ENCODE measurements at regions not wholly inside any gene's neighbourhood (a gene's known extent, or its start where the extent isn't known, plus 50 kb on each side); places are given as distances from the start of the nearest gene placed in this dataset.

DNA sequence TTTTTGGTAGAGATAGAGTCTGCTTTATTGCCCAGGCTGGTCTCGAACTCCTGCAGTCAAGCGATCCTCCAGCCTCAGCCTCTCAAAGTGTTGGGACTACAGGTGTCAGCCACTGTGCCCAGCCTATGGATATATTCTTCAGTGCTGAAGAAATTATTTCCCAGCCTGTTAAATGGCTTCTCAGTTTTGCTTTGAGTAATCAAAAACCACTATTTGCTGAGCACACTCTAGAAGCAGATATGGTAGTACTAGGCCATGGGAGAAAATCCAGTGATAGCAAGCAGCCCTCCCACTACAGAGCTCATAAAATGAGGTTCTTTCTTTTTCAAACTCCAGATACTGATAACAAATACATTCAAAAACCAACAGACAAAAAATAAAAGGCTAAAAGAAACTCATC lies 80.6 kb upstream of the CLDN10 start:
- H3K27me3 ChIP-seq (ENCODE audit: insufficient read depth, low read length), result peaks cover 3% of the 10 kb centered on the region
- no peaks in the 10 kb centered on the region for H3K36me3 ChIP-seq (ENCODE audit: insufficient read depth, low read length)
- no peak overlapping the region for H2AFZ ChIP-seq (ENCODE audit: low read depth, low read length)
- H3K4me1 ChIP-seq (ENCODE audit: insufficient read depth, low read length), result no peaks in the 10 kb centered on the region
- no peak overlapping the region for H3K4me3 ChIP-seq (ENCODE audit: low read length)
- no peaks in the 10 kb centered on the region for H3K9me3 ChIP-seq (ENCODE audit: low read length)

DNA sequence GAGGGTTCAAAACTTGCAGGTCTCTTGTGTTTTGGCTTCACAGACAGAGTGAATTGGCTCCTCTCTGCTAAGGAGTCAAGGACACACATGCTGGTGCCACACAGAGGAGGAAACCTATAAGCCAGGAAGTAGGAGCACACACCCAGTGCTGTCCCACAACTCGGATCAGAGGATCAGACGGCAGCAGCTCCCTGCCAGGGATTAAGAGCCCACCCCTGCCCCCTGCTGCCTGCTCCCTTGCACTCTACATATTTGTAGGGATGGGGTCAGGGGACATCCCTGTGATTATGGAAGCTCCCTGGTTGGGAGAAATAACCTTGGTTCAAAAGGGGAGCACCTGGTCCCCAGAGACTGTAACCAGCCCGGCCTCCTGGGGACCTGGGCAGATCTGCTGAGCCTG lies 77.5 kb upstream of the CLDN10 start:
- Histone ChIP-seq H3K4me1 (ENCODE audit: insufficient read depth, low read length) (no peaks in the 10 kb centered on the region), H3K4me3 (ENCODE audit: low read length) (no peak overlapping the region), H2AFZ (ENCODE audit: low read depth, low read length) (no peak overlapping the region), H3K27me3 (ENCODE audit: insufficient read depth, low read length) (peaks cover 3% of the 10 kb centered on the region), H3K9me3 (ENCODE audit: low read length) (no peaks in the 10 kb centered on the region), H3K36me3 (ENCODE audit: insufficient read depth, low read length) (no peaks in the 10 kb centered on the region)

DNA sequence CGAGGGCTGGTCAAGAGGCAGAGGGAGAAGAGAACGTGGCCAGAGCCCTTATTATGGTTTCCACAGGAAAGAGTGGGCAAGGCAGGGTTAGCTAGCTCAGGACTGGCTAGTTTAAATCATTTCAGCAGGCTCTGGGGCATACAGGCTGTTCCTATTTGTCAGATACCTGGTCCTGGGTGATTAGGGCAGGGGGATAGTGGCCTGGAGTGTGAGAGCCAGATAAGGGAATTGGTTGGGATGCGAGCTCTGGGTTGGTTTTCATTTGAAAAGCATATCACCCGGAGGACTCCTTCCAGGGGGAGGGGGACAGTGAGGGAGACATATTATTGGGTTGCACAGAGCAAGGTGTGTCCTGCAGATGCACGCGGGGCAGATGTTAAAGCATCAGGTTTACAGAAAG lies 75.3 kb upstream of the CLDN10 start:
- H2AFZ ChIP-seq (ENCODE audit: low read depth, low read length), result no peak overlapping the region

DNA sequence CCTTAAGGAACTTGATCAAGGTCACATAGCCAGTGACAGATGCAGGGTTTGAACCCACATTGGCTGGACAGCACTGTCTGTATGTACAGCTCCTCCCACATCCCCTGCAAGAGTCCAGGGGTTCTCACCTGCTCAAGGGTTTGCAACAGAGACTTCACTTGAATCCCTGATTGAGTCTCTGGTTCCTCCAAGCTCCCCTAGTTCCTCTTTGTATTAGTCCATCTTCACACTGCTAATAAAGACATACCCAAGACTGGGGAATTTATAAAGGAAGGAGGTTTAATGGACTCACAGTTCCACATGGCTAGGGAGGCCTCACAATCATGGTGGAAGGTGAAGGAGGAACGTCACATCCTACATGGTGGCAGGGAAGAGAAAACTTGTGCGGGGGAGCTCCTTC lies 72.8 kb upstream of the CLDN10 start:
- H3K4me3 ChIP-seq (ENCODE audit: low read length), result no peak overlapping the region
- H2AFZ ChIP-seq (ENCODE audit: low read depth, low read length), result no peak overlapping the region
- H3K27me3 ChIP-seq (ENCODE audit: insufficient read depth, low read length), result no peaks in the 10 kb centered on the region
- H3K36me3 ChIP-seq (ENCODE audit: insufficient read depth, low read length), result no peaks in the 10 kb centered on the region
- H3K4me1 ChIP-seq (ENCODE audit: insufficient read depth, low read length), result no peaks in the 10 kb centered on the region
- no peaks in the 10 kb centered on the region for H3K9me3 ChIP-seq (ENCODE audit: low read length)

More for the DNA sequence above, 75.3 kb upstream of the CLDN10 start:
- Histone ChIP-seq H3K4me3 (ENCODE audit: low read length) (no peak overlapping the region), H3K36me3 (ENCODE audit: insufficient read depth, low read length) (no peaks in the 10 kb centered on the region), H3K4me1 (ENCODE audit: insufficient read depth, low read length) (no peaks in the 10 kb centered on the region), H3K27me3 (ENCODE audit: insufficient read depth, low read length) (peaks cover 3% of the 10 kb centered on the region), H3K9me3 (ENCODE audit: low read length) (no peaks in the 10 kb centered on the region)

DNA sequence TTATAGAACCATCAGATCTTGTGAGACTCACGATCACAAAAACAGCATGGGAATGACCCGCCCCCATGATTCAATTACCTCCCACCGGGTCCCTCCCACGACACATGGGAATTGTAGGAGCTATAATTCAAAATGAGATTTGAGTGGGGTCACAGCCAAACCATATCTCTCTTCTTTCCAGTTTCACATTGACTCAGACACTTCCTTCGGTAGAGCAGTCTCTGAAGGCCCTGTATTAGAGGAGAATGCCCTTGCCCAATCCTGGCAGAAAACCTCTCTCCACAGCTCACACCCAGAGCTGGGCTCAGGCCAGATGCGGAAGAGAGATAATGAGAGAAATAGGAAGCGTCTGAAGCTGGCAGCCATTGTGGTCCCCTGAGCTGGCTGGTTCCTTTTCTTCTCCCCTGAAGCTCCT lies 72.4 kb upstream of the CLDN10 start:
- Histone ChIP-seq H3K4me3 (ENCODE audit: low read length) (no peak overlapping the region), H3K4me1 (ENCODE audit: insufficient read depth, low read length) (no peaks in the 10 kb centered on the region), H2AFZ (ENCODE audit: low read depth, low read length) (no peak overlapping the region), H3K9me3 (ENCODE audit: low read length) (no peaks in the 10 kb centered on the region), H3K27me3 (ENCODE audit: insufficient read depth, low read length) (no peaks in the 10 kb centered on the region), H3K36me3 (ENCODE audit: insufficient read depth, low read length) (no peaks in the 10 kb centered on the region)

DNA sequence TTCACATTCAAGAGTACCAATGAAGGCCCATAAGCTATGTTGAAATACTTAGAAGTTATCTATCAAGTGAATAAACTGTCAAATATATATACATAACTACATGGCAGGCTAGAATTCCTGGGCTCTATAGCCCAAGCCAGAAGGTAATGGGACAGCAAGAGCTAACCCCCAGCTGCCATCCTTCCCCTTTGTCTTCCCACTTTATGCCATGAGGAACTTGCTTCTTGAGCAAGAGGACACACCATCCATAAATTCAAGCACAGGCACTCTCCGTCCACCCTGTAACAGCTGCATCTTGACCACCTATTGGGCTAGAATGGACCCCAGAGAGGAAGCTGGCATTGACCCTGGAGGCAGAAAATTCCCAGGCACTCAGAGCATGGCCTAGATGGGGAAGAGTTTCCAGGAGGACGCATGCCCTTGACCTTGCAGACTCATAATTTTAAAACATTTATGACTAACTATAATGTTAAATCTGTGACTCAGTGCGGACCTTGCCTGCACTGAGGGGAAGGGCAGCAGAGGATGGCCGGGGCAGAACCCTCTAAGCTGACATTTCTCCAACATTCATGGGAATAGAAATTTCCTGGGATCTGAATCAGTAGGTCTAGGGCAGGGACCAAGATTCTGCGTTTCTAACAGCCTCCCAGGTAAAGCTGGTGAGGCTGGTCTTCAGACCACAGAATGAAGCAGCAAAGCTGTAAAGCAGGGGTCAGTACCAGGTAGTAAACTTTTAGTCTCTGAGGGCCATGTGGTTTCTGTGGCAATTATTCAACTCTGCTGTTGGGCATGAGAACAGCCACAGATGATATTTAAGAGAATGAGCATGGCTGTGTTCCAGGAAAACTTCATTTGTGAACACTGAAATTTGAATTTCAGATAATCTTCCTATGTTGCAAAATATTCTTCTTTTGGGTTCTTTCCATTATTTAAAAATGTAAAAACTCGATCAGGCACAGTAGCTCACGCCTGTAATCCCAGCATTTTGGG lies 71.4 kb upstream of the CLDN10 start:
- H2AFZ ChIP-seq (ENCODE audit: low read depth, low read length), result no peak overlapping the region
- H3K27me3 ChIP-seq (ENCODE audit: insufficient read depth, low read length), result no peaks in the 10 kb centered on the region
- H3K4me3 ChIP-seq (ENCODE audit: low read length), result no peak overlapping the region
- no peaks in the 10 kb centered on the region for H3K36me3 ChIP-seq (ENCODE audit: insufficient read depth, low read length)
- no peaks in the 10 kb centered on the region for H3K4me1 ChIP-seq (ENCODE audit: insufficient read depth, low read length)
- H3K9me3 ChIP-seq (ENCODE audit: low read length), result no peaks in the 10 kb centered on the region

DNA sequence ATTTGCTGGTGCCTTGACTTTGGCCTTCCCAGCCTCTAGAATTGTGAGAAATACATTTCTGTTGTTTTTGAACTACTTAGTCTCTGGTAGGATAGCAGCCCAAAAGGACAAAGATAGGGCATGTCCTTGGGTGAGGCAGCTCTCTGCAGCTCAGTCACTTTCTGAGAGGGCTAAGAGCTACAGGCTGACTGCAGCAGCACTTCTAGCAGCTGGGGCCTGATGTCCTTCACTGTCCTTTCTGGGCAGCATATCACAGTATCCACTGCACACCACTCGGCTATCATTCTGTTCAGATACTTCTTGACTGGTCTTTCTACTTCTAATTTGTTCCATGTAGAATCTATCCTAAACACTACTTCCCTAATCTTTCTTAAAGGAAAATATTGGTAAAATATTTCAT lies 68.5 kb upstream of the CLDN10 start:
- H2AFZ ChIP-seq (ENCODE audit: low read depth, low read length), result no peak overlapping the region
- no peak overlapping the region for H3K4me3 ChIP-seq (ENCODE audit: low read length)
- no peaks in the 10 kb centered on the region for H3K4me1 ChIP-seq (ENCODE audit: insufficient read depth, low read length)
- H3K36me3 ChIP-seq (ENCODE audit: insufficient read depth, low read length), result no peaks in the 10 kb centered on the region
- no peaks in the 10 kb centered on the region for H3K27me3 ChIP-seq (ENCODE audit: insufficient read depth, low read length)
- H3K9me3 ChIP-seq (ENCODE audit: low read length), result no peaks in the 10 kb centered on the region

DNA sequence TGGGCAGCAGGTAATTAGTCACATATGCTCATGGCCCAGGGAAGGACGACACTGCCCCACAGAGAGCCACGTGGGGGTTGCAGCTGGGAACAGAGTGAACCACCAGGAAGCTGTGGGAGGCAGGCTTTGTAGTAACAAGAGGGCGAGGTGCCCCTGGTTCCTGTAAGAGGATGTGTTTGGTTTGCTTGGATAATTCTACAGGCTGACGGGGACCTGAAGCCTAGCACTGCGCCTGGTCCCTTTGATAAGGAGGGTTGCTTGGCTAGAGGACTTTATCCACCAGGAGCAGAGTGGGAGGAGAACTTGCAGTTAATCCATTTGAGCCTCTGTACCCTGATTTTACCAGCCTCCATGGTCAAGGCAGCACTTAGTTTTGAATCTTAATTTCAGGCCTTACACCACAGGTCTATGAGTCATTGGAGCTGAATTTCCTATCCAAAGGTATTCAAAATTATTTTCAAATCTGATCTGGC lies 67.4 kb upstream of the CLDN10 start:
- no peaks in the 10 kb centered on the region for H3K4me1 ChIP-seq (ENCODE audit: insufficient read depth, low read length)
- no peaks in the 10 kb centered on the region for H3K36me3 ChIP-seq (ENCODE audit: insufficient read depth, low read length)
- no peak overlapping the region for H3K4me3 ChIP-seq (ENCODE audit: low read length)
- H3K27me3 ChIP-seq (ENCODE audit: insufficient read depth, low read length), result no peaks in the 10 kb centered on the region
- H3K9me3 ChIP-seq (ENCODE audit: low read length), result no peaks in the 10 kb centered on the region
- H2AFZ ChIP-seq (ENCODE audit: low read depth, low read length), result no peak overlapping the region

DNA sequence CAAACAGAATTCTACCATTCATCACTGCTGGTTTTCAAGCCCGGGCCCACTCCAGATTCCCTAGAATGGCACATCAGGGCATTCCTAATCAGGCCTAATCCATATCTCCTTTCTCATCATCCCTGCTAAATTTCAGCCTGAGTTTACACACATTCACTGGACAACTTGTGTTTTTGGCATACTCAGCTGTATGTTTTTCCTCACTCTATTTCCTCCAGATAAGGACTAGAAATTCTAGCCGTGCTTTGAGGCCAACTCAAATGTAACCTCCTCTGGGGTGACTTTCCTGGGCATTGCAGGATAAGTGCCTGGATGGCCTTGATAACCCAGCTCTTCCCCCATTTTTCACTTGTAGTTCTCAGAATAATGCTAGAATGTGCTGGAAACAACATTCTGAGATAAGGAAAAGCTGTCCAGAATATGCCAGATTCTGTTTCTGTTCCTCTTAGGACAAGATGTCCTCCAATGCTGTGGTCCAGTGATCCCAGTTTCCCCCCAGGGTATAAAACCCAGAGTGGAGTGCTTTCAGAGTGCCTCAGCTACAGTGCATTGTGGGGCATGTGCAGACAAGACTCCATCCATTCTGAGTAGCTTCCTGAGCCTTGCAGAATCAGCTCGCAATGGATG lies 66.9 kb upstream of the CLDN10 start:
- H3K4me1 ChIP-seq (ENCODE audit: insufficient read depth, low read length), result no peaks in the 10 kb centered on the region
- no peaks in the 10 kb centered on the region for H3K36me3 ChIP-seq (ENCODE audit: insufficient read depth, low read length)
- H3K9me3 ChIP-seq (ENCODE audit: low read length), result no peaks in the 10 kb centered on the region
- no peaks in the 10 kb centered on the region for H3K27me3 ChIP-seq (ENCODE audit: insufficient read depth, low read length)
- no peak overlapping the region for H3K4me3 ChIP-seq (ENCODE audit: low read length)
- no peak overlapping the region for H2AFZ ChIP-seq (ENCODE audit: low read depth, low read length)

DNA sequence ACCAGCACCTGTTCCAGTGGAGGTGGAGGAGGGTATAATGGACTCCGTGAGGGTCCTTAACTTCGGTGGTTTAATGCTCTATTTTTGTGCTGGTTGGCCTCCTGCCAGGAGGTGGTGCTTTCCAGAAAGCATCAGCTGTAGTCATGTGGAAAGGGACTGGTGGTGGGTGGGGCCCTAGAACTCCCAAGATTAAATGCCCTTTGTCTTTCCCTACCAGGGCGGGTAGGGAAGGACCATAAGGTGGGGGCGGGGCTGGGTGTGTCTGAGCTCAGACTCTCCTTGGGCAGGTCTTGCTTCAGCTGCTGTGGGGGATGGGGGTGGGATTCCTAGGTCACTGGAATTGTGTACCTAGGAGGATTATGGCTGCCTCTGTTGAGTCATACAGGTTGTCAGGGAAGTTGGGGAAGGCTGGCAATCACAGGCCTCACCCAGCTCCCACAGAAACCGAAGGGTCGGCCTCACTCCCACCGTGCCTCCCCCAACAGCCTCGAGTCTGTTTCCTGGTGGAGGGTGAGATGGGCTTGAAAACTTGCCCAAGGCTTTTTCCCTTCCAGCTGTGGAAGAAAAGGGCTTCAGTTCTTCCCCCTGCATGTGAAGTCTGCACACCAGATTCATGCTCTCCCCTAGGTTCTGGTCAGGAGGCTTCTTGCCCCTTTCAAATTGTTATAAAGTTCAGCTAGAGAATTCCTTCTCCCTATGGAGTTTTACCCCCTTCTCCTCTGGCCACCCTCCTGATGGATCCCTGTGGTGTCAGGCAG lies 60.3 kb upstream of the CLDN10 start:
- Histone ChIP-seq H3K4me3 (ENCODE audit: low read length) (no peak overlapping the region), H3K36me3 (ENCODE audit: insufficient read depth, low read length) (no peaks in the 10 kb centered on the region), H3K4me1 (ENCODE audit: insufficient read depth, low read length) (no peaks in the 10 kb centered on the region), H3K27me3 (ENCODE audit: insufficient read depth, low read length) (no peaks in the 10 kb centered on the region), H3K9me3 (ENCODE audit: low read length) (no peaks in the 10 kb centered on the region), H2AFZ (ENCODE audit: low read depth, low read length) (no peak overlapping the region)

DNA sequence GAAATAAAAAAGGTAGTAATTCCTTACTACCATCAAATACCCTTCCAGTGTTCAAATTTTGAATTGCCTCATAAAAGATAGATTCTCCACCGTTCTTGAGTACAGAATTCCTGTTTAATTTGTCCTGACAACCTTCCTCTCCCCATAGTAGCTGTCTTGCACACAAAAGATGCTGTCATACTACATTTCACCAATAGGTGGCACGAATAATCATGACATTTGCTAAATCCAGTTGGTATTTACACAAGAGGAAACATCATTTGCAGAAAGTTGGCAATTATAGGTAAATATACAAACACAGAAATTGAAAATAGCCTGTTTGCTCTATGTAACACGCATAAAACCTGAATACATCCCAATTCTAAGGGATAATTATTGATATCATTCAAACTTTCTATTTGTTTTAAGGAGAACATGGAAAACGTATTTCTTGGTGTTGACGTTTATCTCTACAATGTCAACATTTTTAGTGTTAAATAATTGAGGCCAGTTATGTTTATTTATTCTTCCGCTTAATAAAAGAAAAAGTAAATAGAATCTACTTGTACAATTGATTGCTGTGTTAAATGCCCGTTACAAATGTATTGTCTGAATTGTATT lies 58.3 kb upstream of the CLDN10 start:
- Histone ChIP-seq H3K27me3 (ENCODE audit: insufficient read depth, low read length) (no peaks in the 10 kb centered on the region), H2AFZ (ENCODE audit: low read depth, low read length) (no peak overlapping the region), H3K4me3 (ENCODE audit: low read length) (no peak overlapping the region), H3K36me3 (ENCODE audit: insufficient read depth, low read length) (no peaks in the 10 kb centered on the region), H3K4me1 (ENCODE audit: insufficient read depth, low read length) (no peaks in the 10 kb centered on the region), H3K9me3 (ENCODE audit: low read length) (no peaks in the 10 kb centered on the region)

DNA sequence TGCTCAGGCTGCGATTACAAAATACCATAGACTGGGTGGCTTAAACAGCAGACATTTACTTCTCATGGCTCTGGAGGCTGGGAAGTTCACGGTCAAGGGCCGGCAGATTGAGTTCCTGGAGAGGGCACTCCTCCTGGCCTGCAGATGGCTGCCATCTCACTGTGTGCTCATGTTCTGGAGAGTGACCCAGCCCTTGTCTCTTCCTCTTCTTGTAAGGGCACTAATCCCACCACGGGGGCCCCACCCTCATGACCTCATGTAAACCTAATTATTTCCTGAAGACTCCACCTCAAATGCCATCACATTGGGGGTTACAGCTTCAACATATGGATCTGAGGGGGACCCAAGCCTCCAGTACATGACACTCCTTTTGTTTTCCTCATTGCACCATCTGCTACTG lies 56.0 kb upstream of the CLDN10 start:
- H3K36me3 ChIP-seq (ENCODE audit: insufficient read depth, low read length), result no peaks in the 10 kb centered on the region
- H3K4me3 ChIP-seq (ENCODE audit: low read length), result no peak overlapping the region
- H3K9me3 ChIP-seq (ENCODE audit: low read length), result no peaks in the 10 kb centered on the region
- H2AFZ ChIP-seq (ENCODE audit: low read depth, low read length), result no peak overlapping the region
- no peaks in the 10 kb centered on the region for H3K27me3 ChIP-seq (ENCODE audit: insufficient read depth, low read length)
- H3K4me1 ChIP-seq (ENCODE audit: insufficient read depth, low read length), result no peaks in the 10 kb centered on the region
